RPMI7951 (cell line): ENCODE measurements at regions not wholly inside any gene's neighbourhood (a gene's known extent, or its start where the extent isn't known, plus 50 kb on each side); places are given as distances from the start of the nearest gene placed in this dataset.
"Not testable (repeated sequence)": the region's sequence is repeated elsewhere in the genome, so short reads cannot be mapped to it uniquely, and the experiment has no call there.

Source experiments
- DNase-seq: peaks from one replicate; pipeline ENCODE4 v3.0.0-alpha.2; 2012; ENCODE audit warnings: low read depth

DNA sequence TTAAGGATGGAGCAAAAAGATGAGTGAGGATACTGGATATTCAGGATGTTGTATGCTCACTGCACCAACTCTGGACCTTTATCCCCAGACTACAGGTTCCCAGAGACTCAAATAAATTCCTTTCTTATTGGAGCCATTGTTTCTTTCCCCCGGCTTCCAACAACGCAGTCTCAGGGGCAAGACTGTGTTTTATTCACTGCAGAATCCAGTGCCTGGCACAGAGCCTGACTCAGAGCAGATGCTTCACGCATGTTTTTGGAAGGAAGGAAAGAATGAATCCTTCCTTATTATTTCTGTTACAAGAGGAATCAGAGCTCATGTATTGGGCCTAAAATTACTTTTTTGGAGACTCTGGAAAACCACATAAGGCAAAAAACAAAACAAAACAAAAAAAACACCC lies 96.0 kb upstream of the VGLL4 start:
- DNase-seq, result no peak

DNA sequence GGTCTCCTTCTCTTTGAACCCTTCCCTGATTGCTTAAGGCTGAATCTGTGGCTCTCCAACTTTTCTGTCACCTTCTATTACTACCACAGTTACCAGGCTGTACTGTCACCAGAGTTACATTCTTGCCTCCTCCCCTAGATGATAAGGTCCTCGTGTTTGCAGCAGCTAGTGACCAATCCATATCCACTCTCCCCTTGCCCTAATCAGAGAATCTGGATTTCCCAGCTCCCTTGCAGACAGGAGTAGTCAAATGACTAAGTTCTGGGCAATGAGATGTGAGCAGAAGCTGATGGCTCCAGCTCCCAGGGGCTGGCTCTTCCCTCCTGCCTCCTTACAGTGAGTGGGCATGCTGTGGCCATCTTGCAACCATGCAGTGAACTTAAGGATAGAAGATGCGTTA lies 95.4 kb upstream of the VGLL4 start:
- no peak for DNase-seq

DNA sequence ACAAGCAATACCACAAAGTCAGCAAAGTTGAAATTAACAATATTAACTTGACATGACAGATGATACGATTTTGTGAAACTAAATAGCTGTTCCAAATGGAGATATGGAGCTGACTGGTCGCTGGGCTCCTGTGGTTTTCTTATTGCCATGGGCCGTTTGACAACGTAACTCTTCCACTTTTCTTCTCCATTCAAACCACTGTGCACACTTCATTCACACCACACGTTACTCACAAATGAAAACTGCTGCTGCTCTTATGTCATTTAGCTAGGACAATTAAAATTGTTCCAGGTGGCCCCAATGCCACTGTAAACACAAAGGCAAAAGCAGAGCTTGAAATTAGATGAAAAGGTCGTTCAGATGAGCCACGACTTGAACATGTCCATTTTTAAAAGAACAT lies 94.0 kb upstream of the VGLL4 start:
- no peak for DNase-seq

DNA sequence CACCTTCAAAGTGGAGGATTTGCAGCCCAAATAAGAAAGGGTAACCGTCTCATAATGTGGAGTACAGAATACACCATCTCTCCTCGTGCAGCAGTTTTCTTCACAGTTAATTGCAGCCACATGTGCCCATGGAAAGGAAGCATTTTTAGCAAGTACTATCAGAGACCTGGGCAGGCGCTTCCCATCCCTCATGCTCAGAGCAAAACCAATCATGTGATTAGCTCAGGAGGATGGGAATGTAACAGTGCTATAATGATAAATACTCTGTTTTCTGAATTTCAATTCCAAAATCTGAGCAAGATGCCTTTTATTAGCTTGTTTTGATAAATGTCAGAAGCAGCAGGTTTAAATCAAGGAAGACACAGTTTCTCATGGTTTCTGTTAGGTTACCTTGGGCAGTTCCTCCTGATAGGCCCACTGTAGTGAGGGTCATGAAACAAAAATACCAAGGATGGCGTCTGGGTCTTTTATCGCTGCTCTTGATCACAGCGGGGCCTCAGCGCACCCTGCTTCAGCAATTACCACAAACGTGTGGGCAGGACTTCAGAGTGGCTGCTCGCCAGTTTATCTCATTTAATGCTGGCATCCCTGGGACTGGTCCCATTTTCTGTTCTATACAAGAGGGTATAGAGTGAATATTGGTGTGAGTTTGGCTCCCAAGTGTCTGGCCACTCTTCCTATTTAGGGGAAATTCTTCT lies 92.6 kb upstream of the VGLL4 start:
- DNase-seq, result no peak

DNA sequence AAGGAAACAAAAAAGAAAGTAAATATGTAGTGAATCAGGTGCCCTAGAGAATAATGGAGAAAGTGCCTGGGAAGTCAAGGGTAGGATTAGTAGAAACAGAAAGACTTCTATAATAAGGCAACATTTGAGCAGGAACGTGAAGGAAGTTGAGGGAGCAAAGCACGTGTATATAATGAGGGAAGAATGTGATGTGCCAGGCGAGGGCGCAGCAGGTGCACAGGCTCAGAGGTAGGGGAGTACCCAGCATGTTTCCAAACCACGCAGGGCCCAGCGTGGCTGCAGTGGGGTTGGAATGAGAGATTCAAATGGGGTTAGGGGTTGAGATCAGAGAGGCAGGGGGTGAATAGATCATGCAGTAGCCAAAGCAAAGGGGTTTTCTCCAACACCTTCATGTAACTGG lies 91.9 kb upstream of the VGLL4 start:
- DNase-seq, result no peak

DNA sequence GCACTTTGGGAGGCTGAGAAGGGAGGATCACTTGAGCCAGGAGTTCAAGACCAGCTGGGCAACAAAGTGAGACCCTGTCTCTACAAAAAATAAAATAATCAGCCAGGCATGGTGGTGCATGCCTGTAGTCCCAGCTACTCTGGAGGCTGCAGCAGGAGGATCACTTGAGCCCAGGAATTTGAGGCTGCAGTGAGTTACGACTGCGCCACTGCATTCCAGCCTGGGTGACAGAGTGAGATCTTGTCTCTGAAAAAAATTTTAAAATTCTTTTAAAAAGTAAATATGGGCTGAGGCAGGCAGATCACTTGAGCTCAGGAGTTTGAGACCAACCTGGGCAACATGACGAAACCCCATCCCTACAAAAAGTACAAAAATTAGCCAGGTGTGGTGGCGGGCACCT lies 91.4 kb upstream of the VGLL4 start:
- not testable (repeated sequence) for DNase-seq

DNA sequence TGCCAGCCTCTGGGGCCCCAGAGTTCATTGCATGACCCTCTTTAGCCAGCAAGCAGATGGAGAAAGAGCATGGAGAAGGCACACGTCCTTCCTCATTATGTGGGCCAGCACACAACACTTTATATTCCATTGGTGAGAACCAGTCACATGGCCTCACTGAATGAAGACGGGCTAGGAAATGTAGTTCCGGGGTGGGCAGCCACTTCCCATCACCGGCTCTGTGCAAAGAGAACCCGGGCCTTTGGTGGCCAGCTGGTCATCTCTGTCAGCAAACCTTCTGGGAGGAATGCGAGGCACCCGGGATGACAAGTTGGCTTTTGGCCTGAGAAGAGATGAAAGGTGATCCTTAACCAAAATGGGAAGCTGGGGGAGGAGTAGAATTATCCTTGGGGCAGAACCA lies 90.2 kb upstream of the VGLL4 start:
- DNase-seq, result no peak

DNA sequence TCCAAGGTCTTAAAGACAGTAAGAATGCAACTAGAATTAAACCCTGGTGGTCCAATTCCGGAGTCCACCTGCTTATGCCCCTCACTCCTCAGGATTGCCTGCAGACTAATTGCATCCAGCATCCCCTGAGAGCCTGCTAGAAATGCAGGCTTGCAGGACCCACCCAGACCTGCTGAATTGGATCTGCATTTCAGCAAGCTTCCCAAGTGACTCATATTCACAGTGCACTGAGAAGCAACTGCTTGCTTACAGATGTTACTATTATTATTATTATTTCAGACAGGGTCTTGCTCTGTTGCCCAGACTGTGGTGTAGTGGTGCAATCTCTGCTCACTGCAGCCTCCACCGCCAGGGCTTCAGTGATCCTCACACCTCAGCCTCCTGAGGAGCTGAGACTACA lies 83.5 kb upstream of the VGLL4 start:
- DNase-seq, result no peak

DNA sequence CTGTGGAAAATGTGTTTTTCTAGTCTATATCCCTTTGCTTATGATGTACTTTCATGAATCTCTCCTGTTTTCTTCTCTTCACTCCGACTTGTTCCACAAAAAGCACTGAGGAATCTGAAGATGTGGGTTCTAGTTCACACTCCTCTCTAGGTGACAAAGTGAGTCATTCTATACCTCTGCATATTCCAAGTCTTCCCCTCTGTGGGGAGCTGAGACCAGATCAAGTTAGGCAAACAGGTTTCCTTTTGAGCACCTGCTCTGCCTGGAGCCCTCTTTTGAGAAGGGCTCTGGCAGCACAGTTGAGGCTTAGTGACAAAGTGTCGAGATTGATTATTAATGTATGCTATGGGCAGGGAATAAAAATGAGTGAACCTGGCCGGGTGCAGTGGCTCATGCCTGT lies 82.4 kb upstream of the VGLL4 start:
- DNase-seq, result no peak

DNA sequence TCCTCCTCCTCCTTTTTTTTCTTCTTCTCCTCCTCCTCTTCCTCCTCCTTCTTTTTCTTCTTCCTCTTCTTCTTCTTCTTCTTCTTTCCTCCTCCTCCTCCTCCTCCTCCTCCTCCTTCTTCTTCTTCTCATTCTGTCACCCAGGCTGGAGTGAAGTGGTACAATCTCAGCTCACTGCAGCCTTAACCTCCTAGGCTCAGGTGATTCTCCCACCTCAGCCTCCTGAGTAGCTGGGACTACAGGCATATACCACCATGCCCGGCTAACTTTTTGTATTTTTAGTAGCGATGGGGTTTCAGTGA lies 81.6 kb upstream of the VGLL4 start:
- DNase-seq, result not testable (repeated sequence)

DNA sequence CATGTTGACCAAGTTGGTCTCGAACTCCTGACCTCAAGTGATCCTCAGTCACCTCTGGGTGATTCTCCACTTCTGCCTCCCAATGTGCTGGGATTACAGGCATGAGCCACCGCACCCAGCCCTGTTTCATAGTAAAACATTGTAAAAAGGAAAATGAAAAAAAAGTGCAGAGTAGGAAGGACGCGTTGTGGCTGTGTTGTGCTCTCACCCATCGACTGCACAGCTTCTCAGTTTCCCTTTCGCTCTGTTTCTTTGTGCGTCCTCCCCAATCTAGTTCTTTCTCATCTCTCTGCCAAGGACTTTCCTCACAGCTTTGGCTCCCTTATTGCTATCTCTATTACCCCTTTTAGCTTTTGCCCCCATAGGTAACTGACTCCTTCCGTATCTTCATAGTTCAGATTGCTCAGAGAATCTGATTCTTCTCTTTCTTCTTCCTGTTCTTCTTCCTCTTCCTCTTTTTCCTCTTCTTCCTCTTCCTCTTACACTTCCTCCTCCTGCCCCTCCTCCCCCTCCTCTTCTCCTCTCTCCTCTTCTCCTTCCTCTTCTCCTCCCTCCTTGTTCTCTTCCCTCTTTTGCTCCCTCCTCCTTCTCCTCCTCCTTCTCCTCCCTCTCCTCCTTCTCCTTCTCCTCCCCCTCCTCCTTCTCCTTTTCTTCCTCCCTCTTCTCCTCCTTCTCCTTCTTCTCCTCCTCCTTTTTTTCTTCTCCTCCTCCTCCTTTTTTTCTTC lies 81.1 kb upstream of the VGLL4 start:
- no peak for DNase-seq

DNA sequence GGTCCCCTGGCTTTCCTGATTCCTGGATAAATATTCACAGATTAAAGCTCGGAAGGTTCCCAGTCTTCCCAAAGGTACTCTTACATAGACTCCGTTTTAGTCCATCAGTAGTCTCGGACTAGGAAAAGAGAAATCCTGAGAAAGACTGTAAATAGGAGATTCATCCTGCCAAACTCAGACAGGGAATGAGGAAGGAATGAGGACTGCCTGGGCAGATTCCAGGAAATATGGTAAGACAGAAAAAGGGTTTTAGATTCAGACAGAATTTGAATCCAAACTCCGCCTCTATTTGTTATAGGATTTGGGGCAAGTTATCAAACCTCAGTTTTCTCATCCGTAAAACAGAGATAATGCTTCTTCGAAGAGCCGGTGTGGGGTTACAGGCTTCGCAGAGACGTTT lies 77.8 kb upstream of the VGLL4 start:
- no peak for DNase-seq

DNA sequence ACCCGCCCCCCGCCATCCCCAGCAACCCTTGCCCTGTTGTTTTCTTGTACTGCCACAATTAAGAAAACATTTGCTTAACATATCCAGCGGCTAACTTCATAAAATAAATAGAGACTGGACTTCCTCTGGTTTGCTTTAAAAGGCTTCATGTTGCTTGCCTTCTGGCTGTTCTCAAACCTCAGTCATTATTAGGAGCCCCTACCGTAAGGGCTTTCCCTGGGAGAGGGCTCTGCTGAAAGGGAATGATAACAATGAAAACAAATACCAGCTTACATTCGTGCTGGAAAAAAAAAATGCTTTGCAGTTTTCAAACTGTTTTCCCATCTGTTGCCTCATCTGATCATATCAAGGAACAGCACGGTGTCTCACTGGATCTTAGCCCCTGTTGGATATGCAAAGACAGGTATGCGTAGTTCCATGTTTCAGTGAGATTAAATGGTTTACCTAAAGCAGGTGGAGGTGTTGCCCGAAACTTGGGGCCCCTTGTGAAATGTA lies 77.2 kb upstream of the VGLL4 start:
- DNase-seq, result no peak

DNA sequence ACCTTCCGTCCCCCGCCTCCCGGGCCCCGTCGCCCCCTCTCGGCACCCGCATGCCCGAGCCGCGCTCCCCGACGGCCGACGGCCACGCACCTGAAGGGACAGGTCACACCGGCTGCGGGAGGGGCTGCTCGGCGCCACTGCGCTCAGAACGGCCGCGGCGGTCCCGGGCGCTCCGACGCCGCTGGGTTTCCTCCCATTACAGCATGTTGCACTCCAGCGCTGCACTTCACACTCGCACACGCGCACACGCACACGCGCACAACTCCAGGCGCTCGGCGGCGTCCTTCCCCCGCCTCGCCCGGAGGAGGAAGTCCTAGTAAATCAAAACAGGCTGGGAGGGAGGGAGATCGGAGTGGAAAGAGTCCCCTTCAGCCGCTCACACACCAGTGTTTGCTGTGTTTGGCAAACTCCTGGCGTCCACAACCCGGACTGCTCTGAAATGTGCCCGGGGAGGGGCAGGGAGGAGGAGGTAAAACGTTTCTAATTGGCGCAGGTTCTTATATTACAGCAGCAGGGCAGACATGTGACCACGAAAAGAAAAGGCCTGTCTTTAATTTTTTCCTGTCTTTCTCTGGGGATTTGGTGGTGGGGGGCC lies 76.7 kb upstream of the VGLL4 start:
- peak; percentile 61 for DNase-seq

DNA sequence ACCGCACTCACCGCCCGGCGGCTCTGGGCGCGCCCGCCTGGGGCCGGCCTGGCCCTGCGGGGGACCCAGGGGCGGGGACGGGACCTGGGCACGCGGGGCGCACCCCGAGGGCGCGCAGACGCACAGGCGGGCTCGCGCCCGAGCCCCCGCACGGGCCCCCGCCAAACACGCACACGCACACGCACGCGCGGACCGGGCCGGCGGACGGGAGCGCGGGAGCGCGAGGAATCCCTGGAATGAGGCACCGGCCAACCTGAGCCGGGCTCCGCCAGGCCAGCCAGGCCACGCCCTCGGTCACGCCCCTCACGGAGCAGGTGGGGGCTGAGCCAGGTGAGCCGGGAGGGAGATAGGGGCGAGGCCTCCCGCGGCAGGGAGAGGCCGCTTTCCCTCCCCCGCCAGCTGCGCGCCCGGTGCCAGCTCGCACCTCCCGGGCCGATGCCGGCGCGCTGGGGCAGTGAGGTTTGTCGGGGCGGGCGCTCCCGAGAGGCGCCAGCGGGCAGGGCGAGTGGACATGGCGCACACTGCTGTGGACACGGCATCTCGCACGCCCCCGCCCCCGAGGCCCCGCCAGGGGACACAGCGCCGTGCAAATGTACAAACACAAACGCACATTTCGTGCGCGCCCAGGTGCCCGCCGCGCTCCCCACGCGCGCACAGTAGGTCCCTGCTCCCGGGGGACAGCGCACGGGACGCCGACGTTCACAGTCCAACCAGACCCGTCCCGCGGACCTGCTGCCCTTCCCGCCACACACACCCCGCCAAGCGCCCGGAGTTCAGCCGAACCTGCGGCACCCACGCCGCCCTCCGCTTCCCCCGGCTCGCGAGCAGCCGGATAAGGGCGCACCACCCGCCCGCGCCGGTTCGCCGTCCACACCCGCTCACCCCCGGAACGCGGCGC lies 75.9 kb upstream of the VGLL4 start:
- DNase-seq, result peak; percentile 52

DNA sequence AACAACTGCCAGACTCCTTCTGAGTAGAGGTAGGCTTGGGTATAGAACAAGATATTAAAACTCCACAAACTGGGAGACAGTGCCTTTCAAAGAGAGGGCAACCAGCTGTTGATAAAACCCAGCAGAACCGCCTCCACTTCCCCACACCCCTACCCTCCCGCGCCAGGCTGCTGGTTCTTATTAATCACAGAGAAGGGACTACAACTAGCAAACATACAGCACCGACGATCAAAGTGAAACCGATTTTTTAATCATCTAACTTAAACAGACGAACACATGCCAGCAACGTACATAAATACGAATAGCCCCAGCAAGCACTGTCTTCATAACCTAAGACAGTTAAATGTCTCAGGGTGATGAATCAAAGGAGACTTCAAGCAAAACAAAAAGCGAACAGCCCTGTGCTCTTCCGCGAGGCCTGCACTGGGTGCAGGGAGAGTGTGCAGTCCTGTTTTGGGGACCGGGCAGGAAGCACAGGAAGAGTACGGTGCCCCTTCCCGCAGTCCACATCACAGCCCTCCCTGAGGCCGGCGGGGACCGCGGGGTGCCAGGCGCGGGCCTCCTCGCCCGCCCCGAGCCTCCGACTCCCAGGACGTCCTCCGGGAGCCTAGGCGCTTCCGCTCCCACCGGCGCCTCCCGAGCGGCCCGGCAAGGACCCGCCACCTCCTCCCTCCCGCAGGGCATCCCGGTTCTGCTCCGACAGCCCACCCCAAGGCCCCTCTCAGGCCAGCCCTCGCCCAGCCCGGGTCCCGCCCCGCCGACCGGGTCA lies 75.1 kb upstream of the VGLL4 start:
- DNase-seq, result peak; percentile 59

DNA sequence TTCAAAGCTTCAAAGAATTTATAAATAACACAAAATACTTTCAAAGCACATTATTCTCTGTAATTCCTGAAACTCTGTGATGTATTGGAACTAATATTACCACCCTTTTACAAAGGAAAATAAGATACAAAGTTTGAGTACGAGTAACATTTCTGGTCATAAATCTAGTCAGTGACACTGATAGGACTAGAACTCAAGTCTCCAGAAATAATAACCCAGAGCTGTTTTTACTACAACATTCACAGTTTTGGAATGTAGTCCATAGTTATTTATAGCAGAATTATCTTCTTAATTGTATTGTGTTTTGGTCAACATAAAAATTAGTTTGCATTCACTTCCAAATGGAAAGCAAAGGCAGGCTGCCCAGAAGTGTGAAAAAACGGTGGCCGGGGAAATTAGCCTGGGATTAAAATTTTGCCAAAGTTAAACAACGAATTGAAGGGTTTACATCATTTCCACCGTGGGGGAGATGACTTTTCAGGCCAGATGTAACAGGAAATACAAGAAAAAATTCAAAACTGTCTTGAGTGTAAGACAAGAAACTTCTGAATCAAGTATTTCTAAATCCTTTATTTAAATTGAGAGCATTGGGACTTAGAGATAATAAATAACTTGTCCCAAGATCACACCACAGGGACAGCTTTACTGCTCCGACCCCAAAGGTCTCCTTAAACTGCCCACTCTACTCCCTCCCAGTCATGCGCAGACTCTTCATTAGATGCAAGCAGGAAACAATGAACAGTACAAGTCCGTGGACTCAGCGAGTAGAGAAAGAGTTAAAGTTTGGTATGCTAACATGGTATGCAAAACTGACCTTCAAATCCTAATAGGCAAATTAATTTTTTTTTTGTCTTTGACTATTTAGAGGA lies 74.3 kb upstream of the VGLL4 start:
- DNase-seq, result peak; percentile 41

DNA sequence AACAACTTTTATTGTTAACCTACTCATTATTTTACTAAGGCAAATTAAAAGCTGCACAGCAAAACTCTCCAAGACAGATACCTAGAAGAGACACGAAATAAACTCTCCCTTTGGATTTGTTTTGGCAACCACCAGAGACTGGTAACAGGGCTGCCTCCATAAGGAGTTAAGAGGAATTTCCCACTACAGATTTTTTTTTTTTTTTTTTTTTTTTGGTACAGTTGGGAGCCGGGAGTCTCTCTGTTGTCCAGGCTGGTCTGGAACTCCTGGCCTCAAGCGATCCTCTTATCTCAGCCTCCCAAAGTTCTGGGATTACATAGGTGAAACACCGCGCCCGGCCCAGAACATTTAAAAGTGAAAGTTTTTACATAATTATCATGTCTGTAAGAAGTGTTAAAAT lies 73.6 kb upstream of the VGLL4 start:
- peak; percentile 44 for DNase-seq

DNA sequence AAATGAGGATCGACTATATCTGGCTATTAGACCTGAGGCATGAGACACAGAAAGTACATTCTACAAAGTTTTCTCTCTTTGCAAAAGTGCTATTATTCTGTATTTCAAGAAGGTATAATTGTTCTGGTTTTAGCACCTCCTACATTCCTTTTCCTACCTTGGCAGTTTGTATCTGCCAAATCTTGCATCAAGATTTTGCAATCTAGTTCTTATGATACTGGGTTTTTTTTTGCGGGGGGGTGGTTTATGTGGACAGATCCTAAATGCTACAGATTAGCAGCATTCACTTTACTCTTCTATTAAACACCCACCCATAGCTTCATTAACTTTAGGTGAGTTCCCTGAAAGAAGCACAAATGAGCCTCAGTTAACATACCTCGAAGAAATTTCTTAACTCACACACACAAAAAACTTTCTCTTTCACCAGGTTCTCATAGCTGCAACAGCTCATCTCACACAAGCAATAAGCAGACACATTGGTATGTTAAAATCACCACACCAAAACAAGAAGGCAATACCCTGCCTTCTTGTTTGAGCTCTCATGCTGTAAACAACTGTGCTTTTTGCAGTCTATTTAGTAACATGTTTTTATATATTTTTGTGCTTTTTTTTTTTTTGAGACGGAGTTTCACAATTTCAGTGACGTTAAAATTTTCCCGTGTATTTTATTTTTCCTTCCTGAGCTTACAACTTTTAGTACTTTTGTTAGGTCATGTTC lies 73.0 kb upstream of the VGLL4 start:
- DNase-seq, result no peak

DNA sequence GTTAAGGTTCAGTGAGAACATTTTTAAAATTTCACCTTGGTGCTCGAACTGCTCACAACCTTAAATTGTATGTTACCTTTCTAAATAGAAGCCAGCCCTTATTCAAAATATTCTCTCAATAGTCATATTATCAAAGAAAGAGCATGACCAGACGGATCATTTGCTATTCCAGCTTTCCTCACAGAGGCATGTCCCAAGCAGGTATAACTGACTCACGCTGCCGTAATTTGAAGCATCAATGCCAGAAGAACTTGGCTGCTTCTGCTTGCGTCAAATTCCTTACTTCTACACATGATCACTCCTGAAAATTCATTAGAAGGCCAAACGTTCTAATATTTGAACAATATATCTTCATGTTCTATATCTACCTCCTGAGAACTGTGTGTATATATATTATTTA lies 69.5 kb upstream of the VGLL4 start:
- no peak for DNase-seq
